SU-DHL-6 (cell line): ENCODE measurements at regions not wholly inside any gene's neighbourhood (a gene's known extent, or its start where the extent isn't known, plus 50 kb on each side); places are given as distances from the start of the nearest gene placed in this dataset.

Experiments
- H2AFZ ChIP-seq: fragments of 200-600 bp; sonication (generic); 2 replicates; pipeline ENCODE4 v1.6.1; 2014; ENCODE audit warnings: low read depth, mild to moderate bottlenecking, moderate library complexity, mixed read lengths, antibody characterized with exemption, low read length; ENCODE audit not compliant: severe bottlenecking
- H3F3A ChIP-seq: fragments of 200-600 bp; shearing (Covaris generic); 2 replicates; pipeline ENCODE4 v1.6.0; 2016; ENCODE audit warnings: antibody characterized with exemption, mild to moderate bottlenecking; ENCODE audit not compliant: insufficient read depth
- H3K27ac ChIP-seq: fragments of 200-600 bp; sonication (generic); 2 replicates; pipeline ENCODE4 v1.5.1; 2016; ENCODE audit warnings: low read depth, mild to moderate bottlenecking, low read length, moderate library complexity, mixed read lengths
- H3K27me3 ChIP-seq: fragments of 200-600 bp; sonication (generic), shearing (Covaris generic); 2 replicates; pipeline ENCODE4 v1.6.0; 2014; ENCODE audit warnings: mild to moderate bottlenecking, low read length
- H3K36me3 ChIP-seq: fragments of 200-600 bp; sonication (generic); 2 replicates; pipeline ENCODE4 v1.6.1; 2014; ENCODE audit warnings: mild to moderate bottlenecking, low read length, mixed read lengths
- H3K4me2 ChIP-seq: fragments of 300-600, 200-600 bp; shearing (Covaris generic), sonication (generic); 2 replicates; pipeline ENCODE4 v1.6.0; 2014; ENCODE audit warnings: low read length, low read depth, mild to moderate bottlenecking; ENCODE audit not compliant: poor library complexity, severe bottlenecking
- H3K4me3 ChIP-seq: fragments of 200-600 bp; sonication (generic); 2 replicates; pipeline ENCODE4 v1.5.1; 2014; ENCODE audit warnings: antibody characterized with exemption, low read length, mild to moderate bottlenecking, mixed read lengths; ENCODE audit not compliant: insufficient read depth, poor library complexity, severe bottlenecking
- H3K79me2 ChIP-seq: fragments of 200-600 bp; sonication (generic); 2 replicates; pipeline ENCODE4 v1.6.1; 2014; ENCODE audit warnings: mild to moderate bottlenecking, low read length, moderate library complexity; ENCODE audit not compliant: insufficient read depth
- H3K9ac ChIP-seq: fragments of 200-600 bp; sonication (generic); 2 replicates; pipeline ENCODE4 v1.7.0; 2014; ENCODE audit warnings: mild to moderate bottlenecking, low read length
- H3K9me2 ChIP-seq: fragments of 200-600 bp; sonication (generic); replicated peaks from 2 replicates; pipeline ENCODE4 v1.6.1; 2014; ENCODE audit warnings: low read length; ENCODE audit not compliant: insufficient read depth
- H3K9me3 ChIP-seq: fragments of 200-600 bp; sonication (generic); 2 replicates; pipeline ENCODE4 v1.6.1; 2014; ENCODE audit warnings: low read length, mixed read lengths; ENCODE audit not compliant: insufficient read depth
- H4K20me1 ChIP-seq: fragments of 200-600 bp; sonication (generic); 2 replicates; pipeline ENCODE4 v1.6.1; 2014; ENCODE audit warnings: low read depth, mild to moderate bottlenecking, antibody characterized with exemption, low read length, moderate library complexity, mixed read lengths
- CTCF ChIP-seq: fragments of 200-600 bp; sonication (generic); IDR thresholded peaks from one replicate; pipeline ENCODE4 v1.5.1; 2017; ENCODE audit warnings: antibody characterized with exemption, mild to moderate bottlenecking, low read length, moderate library complexity; ENCODE audit not compliant: insufficient read depth, poor library complexity, severe bottlenecking
- EZH2phosphoT487 ChIP-seq: fragments of 200-600 bp; sonication (generic), shearing (Covaris generic); conservative IDR thresholded peaks from 2 replicates; pipeline ENCODE4 v1.6.1; 2018; ENCODE audit warnings: mild to moderate bottlenecking, antibody characterized with exemption, low read length, moderate library complexity, mixed read lengths

GRCh38 chr6:117195728-117196127 is 69.6 kb upstream of the VGLL2 start:
- Histone ChIP-seq H3K9me2 (no peaks in the 10 kb centered on the region), H3K9ac (no peak overlapping the region), H3K27ac (no peak overlapping the region), H3F3A (no peaks in the 10 kb centered on the region), H3K4me2 (no peak overlapping the region), H4K20me1 (no peaks in the 10 kb centered on the region), H2AFZ (no peak overlapping the region), H3K27me3 (no peaks in the 10 kb centered on the region), H3K4me3 (no peak overlapping the region), H3K79me2 (no peaks in the 10 kb centered on the region), H3K36me3 (no peaks in the 10 kb centered on the region), H3K9me3 (no peaks in the 10 kb centered on the region)
- TF ChIP-seq EZH2phosphoT487: no peak
- no peak for TF ChIP-seq CTCF

DNA sequence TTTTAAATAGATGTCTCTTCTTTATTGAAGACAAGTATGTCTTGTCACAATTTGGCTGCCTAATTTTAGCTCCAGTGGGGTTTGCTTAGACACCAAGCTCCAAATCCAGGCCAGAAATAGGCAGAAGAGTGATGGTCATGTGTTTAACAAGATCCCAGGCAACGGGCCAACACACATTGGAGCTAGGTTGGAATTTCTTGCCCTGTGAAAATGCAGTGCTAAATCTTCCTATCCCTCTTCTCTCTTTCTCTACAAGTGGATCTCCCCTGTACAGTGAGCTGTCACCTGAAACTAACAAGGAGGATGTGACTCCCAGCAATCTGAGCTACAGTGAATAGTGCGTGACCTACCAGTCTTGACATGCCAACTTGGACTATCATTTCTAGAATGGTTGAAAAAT is 65.3 kb upstream of the VGLL2 start:
- Histone ChIP-seq H3K79me2 (no peaks in the 10 kb centered on the region), H3K9me3 (no peaks in the 10 kb centered on the region), H3K27ac (no peak overlapping the region), H3F3A (no peaks in the 10 kb centered on the region), H2AFZ (no peak overlapping the region), H4K20me1 (no peaks in the 10 kb centered on the region), H3K9ac (no peak overlapping the region), H3K9me2 (no peaks in the 10 kb centered on the region), H3K27me3 (no peaks in the 10 kb centered on the region), H3K36me3 (no peaks in the 10 kb centered on the region), H3K4me3 (no peak overlapping the region), H3K4me2 (no peak overlapping the region)
- TF ChIP-seq EZH2phosphoT487 (no peak), CTCF (no peak)

- Histone ChIP-seq H3K27me3 (no peaks in the 10 kb centered on the region), H3K9me2 (no peaks in the 10 kb centered on the region), H4K20me1 (no peaks in the 10 kb centered on the region), H3K36me3 (no peaks in the 10 kb centered on the region), H3K27ac (no peak overlapping the region), H3K79me2 (no peaks in the 10 kb centered on the region), H3K4me2 (no peak overlapping the region), H3K9me3 (no peaks in the 10 kb centered on the region), H3K9ac (no peak overlapping the region), H3K4me3 (no peak overlapping the region), H3F3A (no peaks in the 10 kb centered on the region), H2AFZ (no peak overlapping the region)
- TF ChIP-seq EZH2phosphoT487: no peak
- TF ChIP-seq CTCF: no peak
Observed at GRCh38 chr6:117204903-117205302, 60.5 kb upstream of the VGLL2 start.

- Histone ChIP-seq H3F3A (no peaks in the 10 kb centered on the region), H3K9ac (no peak overlapping the region), H3K4me3 (no peak overlapping the region), H3K9me2 (no peaks in the 10 kb centered on the region), H3K27me3 (no peaks in the 10 kb centered on the region), H3K36me3 (no peaks in the 10 kb centered on the region), H3K9me3 (no peaks in the 10 kb centered on the region), H2AFZ (no peak overlapping the region), H4K20me1 (no peaks in the 10 kb centered on the region), H3K79me2 (no peaks in the 10 kb centered on the region), H3K4me2 (no peak overlapping the region), H3K27ac (no peak overlapping the region)
- TF ChIP-seq CTCF: no peak
- TF ChIP-seq EZH2phosphoT487: no peak
Observed at GRCh38 chr6:117205876-117206275, 59.5 kb upstream of the VGLL2 start.
